GM23338 (cell line): ENCODE measurements at regions not wholly inside any gene's neighbourhood (a gene's known extent, or its start where the extent isn't known, plus 50 kb on each side); places are given as distances from the start of the nearest gene placed in this dataset.
"Not testable (repeated sequence)": the region's sequence is repeated elsewhere in the genome, so short reads cannot be mapped to it uniquely, and the experiment has no call there.

ENCODE experiments used
- ATAC-seq: fragments of 200-7000 bp; cut with Tn5 transposase; 3 replicates; pipeline ENCODE4 v1.9.1; 2020
- DNase-seq: peaks from one replicate; pipeline ENCODE4 v3.0.0-alpha.2; 2015; ENCODE audit warnings: low spot score
- H2AFZ ChIP-seq: fragments of 200-600 bp; sonication (generic); 2 replicates; pipeline ENCODE4 v1.8.0; 2016; ENCODE audit warnings: antibody characterized with exemption, mild to moderate bottlenecking, moderate library complexity
- H3F3A ChIP-seq: fragments of 200-600 bp; sonication (generic); replicated peaks from 2 replicates; pipeline ENCODE4 v1.8.0; 2017; ENCODE audit warnings: antibody characterized with exemption, mixed run types, low read depth
- H3K27ac ChIP-seq: fragments of 200-600 bp; sonication (generic); 2 replicates; pipeline ENCODE4 v1.6.1; 2016; ENCODE audit warnings: low read depth
- H3K27me3 ChIP-seq: fragments of 200-600 bp; sonication (generic); 2 replicates; pipeline ENCODE4 v1.8.0; 2016; ENCODE audit warnings: mild to moderate bottlenecking, mixed run types, moderate library complexity; ENCODE audit not compliant: insufficient read depth
- H3K36me3 ChIP-seq: fragments of 200-600 bp; sonication (generic); 2 replicates; pipeline ENCODE4 v1.8.0; 2016; ENCODE audit warnings: mild to moderate bottlenecking; ENCODE audit not compliant: insufficient read depth
- H3K4me1 ChIP-seq: fragments of 200-600 bp; sonication (generic); 2 replicates; pipeline ENCODE4 v1.8.0; 2016; ENCODE audit warnings: mild to moderate bottlenecking, moderate library complexity; ENCODE audit not compliant: insufficient read depth
- H3K4me2 ChIP-seq: fragments of 200-600 bp; sonication (generic); 2 replicates; pipeline ENCODE4 v1.7.1; 2017; ENCODE audit warnings: mixed run types
- H3K4me3 ChIP-seq: fragments of 200-600 bp; sonication (generic); 2 replicates; pipeline ENCODE4 v1.6.1; 2016; ENCODE audit warnings: mixed run types
- H3K79me2 ChIP-seq: fragments of 200-600 bp; sonication (generic); replicated peaks from 2 replicates; pipeline ENCODE4 v1.8.0; 2017; ENCODE audit warnings: mild to moderate bottlenecking; ENCODE audit not compliant: insufficient read depth
- H3K9me2 ChIP-seq: fragments of 200-600 bp; sonication (generic); 2 replicates; pipeline ENCODE4 v1.8.0; 2017; ENCODE audit not compliant: insufficient read depth
- H4K20me1 ChIP-seq: fragments of 200-600 bp; sonication (generic); replicated peaks from 2 replicates; pipeline ENCODE4 v1.8.0; 2017; ENCODE audit warnings: mild to moderate bottlenecking; ENCODE audit not compliant: insufficient read depth
- H3K27ac Mint-ChIP-seq: 2 replicates; pipeline ENCODE4 v1.8.0; 2020; ENCODE audit warnings: inconsistent platforms, mild to moderate bottlenecking, moderate library complexity, mixed read lengths
- H3K27me3 Mint-ChIP-seq: 3 replicates; pipeline ENCODE4 v1.8.0; 2022; ENCODE audit warnings: low read depth, mild to moderate bottlenecking, moderate library complexity, mixed read lengths, inconsistent platforms; ENCODE audit not compliant: insufficient read depth, poor library complexity
- H3K36me3 Mint-ChIP-seq: 3 replicates; pipeline ENCODE4 v1.8.0; 2021; ENCODE audit warnings: low read depth, mild to moderate bottlenecking, inconsistent platforms, moderate library complexity, mixed read lengths
- H3K4me1 Mint-ChIP-seq: 3 replicates; pipeline ENCODE4 v1.8.0; 2020; ENCODE audit warnings: mild to moderate bottlenecking, inconsistent platforms, mixed read lengths
- H3K4me3 Mint-ChIP-seq: 3 replicates; pipeline ENCODE4 v1.8.0; 2021; ENCODE audit warnings: moderate library complexity, mild to moderate bottlenecking, inconsistent platforms, mixed read lengths
- H3K9me3 Mint-ChIP-seq: 3 replicates; pipeline ENCODE4 v1.8.0; 2020; ENCODE audit warnings: moderate library complexity, mild to moderate bottlenecking, inconsistent platforms, mixed read lengths
- CREB1 ChIP-seq: fragments of 250-450 bp; sonication (Bioruptor Pico); IDR thresholded peaks from 2 replicates; pipeline ENCODE4 v1.5.0; 2020; ENCODE audit warnings: low read depth, mild to moderate bottlenecking, moderate library complexity
- ETS1 ChIP-seq: IDR thresholded peaks from 2 replicates; pipeline ENCODE4 v1.6.1; 2016; ENCODE audit warnings: antibody characterized with exemption
- EZH2 ChIP-seq: fragments of 200-600 bp; sonication (generic); IDR thresholded peaks from one replicate; pipeline ENCODE4 v1.8.0; 2017; ENCODE audit warnings: antibody characterized with exemption, mild to moderate bottlenecking, low read depth; ENCODE audit not compliant: unreplicated experiment
- EZH2phosphoT487 ChIP-seq: fragments of 200-600 bp; sonication (generic); IDR thresholded peaks from one replicate; pipeline ENCODE4 v1.8.1; 2018; ENCODE audit warnings: antibody characterized with exemption; ENCODE audit not compliant: unreplicated experiment
- JUNB ChIP-seq: IDR thresholded peaks from one replicate; pipeline ENCODE4 v1.6.1; 2016; ENCODE audit warnings: antibody characterized with exemption; ENCODE audit not compliant: unreplicated experiment
- NANOG ChIP-seq: IDR thresholded peaks from 2 replicates; pipeline ENCODE4 v1.6.1; 2016; ENCODE audit warnings: antibody characterized with exemption, borderline replicate concordance
- POLR2AphosphoS5 ChIP-seq: IDR thresholded peaks from 2 replicates; pipeline ENCODE4 v1.6.1; 2016; ENCODE audit warnings: antibody characterized with exemption, low read depth
- REST ChIP-seq: IDR thresholded peaks from one replicate; pipeline ENCODE4 v1.6.1; 2018; ENCODE audit warnings: antibody characterized with exemption; ENCODE audit not compliant: unreplicated experiment
- STAT1 ChIP-seq: IDR thresholded peaks from one replicate; pipeline ENCODE4 v1.6.1; 2016; ENCODE audit warnings: antibody characterized with exemption; ENCODE audit not compliant: unreplicated experiment
- ZNF114 ChIP-seq: fragments of 250-450 bp; sonication (Bioruptor Pico); IDR thresholded peaks from 2 replicates; pipeline ENCODE4 v1.5.0; 2020; ENCODE audit warnings: mild to moderate bottlenecking, moderate library complexity
- ZNF331 ChIP-seq: fragments of 250-450 bp; sonication (Bioruptor Pico); IDR thresholded peaks from 2 replicates; pipeline ENCODE4 v1.5.0; 2020; ENCODE audit warnings: low read depth, mild to moderate bottlenecking, moderate library complexity
- TF ChIP-seq, protein P1 (sequence below): fragments of 250-450 bp; sonication (Bioruptor Pico); IDR thresholded peaks from 2 replicates; pipeline ENCODE4 v1.5.0; 2020; ENCODE audit warnings: mild to moderate bottlenecking, moderate library complexity

- ATAC-seq, H3K4me3 ChIP-seq, H3K36me3 ChIP-seq, H3K79me2 ChIP-seq, H3K9me2 ChIP-seq, H3K36me3 Mint-ChIP-seq, H3K4me3 Mint-ChIP-seq, H3F3A ChIP-seq, H3K4me2 ChIP-seq, H3K4me1 Mint-ChIP-seq, H3K9me3 Mint-ChIP-seq, H2AFZ ChIP-seq, H3K27ac ChIP-seq, H3K27me3 ChIP-seq, DNase-seq, H3K27ac Mint-ChIP-seq, H3K4me1 ChIP-seq, H3K27me3 Mint-ChIP-seq, H4K20me1 ChIP-seq: not testable (repeated sequence)
Observed at GRCh38 chr12:124669271-124669721, 101.9 kb upstream of the NCOR2 start.

- H3K4me1 Mint-ChIP-seq = no peaks in the 10 kb centered on the region
- Histone ChIP-seq H3K4me1 (no peaks in the 10 kb centered on the region), H3K79me2 (no peaks in the 10 kb centered on the region), H3K4me2 (no peak overlapping the region), H3K27me3 (no peaks in the 10 kb centered on the region), H3K4me3 (no peak overlapping the region), H3F3A (peaks cover 4% of the 10 kb centered on the region; the same call in 1 of the 2 replicates), H3K36me3 (no peaks in the 10 kb centered on the region), H4K20me1 (no peaks in the 10 kb centered on the region), H2AFZ (no peak overlapping the region), H3K27ac (no peak overlapping the region), H3K9me2 (no peaks in the 10 kb centered on the region)
- peaks cover 3% of the 10 kb centered on the region; the same call in 1 of the 3 replicates for H3K9me3 Mint-ChIP-seq
- H3K4me3 Mint-ChIP-seq = no peak overlapping the region
- H3K36me3 Mint-ChIP-seq = no peaks in the 10 kb centered on the region
- no peak overlapping the region for H3K27ac Mint-ChIP-seq
- DNase-seq = no peak
- no peak for ATAC-seq
- peaks cover 6% of the 10 kb centered on the region for H3K27me3 Mint-ChIP-seq
- TF ChIP-seq ZNF331 (CRISPR knock-in tag) = no peak
- TF ChIP-seq, protein P1, sequence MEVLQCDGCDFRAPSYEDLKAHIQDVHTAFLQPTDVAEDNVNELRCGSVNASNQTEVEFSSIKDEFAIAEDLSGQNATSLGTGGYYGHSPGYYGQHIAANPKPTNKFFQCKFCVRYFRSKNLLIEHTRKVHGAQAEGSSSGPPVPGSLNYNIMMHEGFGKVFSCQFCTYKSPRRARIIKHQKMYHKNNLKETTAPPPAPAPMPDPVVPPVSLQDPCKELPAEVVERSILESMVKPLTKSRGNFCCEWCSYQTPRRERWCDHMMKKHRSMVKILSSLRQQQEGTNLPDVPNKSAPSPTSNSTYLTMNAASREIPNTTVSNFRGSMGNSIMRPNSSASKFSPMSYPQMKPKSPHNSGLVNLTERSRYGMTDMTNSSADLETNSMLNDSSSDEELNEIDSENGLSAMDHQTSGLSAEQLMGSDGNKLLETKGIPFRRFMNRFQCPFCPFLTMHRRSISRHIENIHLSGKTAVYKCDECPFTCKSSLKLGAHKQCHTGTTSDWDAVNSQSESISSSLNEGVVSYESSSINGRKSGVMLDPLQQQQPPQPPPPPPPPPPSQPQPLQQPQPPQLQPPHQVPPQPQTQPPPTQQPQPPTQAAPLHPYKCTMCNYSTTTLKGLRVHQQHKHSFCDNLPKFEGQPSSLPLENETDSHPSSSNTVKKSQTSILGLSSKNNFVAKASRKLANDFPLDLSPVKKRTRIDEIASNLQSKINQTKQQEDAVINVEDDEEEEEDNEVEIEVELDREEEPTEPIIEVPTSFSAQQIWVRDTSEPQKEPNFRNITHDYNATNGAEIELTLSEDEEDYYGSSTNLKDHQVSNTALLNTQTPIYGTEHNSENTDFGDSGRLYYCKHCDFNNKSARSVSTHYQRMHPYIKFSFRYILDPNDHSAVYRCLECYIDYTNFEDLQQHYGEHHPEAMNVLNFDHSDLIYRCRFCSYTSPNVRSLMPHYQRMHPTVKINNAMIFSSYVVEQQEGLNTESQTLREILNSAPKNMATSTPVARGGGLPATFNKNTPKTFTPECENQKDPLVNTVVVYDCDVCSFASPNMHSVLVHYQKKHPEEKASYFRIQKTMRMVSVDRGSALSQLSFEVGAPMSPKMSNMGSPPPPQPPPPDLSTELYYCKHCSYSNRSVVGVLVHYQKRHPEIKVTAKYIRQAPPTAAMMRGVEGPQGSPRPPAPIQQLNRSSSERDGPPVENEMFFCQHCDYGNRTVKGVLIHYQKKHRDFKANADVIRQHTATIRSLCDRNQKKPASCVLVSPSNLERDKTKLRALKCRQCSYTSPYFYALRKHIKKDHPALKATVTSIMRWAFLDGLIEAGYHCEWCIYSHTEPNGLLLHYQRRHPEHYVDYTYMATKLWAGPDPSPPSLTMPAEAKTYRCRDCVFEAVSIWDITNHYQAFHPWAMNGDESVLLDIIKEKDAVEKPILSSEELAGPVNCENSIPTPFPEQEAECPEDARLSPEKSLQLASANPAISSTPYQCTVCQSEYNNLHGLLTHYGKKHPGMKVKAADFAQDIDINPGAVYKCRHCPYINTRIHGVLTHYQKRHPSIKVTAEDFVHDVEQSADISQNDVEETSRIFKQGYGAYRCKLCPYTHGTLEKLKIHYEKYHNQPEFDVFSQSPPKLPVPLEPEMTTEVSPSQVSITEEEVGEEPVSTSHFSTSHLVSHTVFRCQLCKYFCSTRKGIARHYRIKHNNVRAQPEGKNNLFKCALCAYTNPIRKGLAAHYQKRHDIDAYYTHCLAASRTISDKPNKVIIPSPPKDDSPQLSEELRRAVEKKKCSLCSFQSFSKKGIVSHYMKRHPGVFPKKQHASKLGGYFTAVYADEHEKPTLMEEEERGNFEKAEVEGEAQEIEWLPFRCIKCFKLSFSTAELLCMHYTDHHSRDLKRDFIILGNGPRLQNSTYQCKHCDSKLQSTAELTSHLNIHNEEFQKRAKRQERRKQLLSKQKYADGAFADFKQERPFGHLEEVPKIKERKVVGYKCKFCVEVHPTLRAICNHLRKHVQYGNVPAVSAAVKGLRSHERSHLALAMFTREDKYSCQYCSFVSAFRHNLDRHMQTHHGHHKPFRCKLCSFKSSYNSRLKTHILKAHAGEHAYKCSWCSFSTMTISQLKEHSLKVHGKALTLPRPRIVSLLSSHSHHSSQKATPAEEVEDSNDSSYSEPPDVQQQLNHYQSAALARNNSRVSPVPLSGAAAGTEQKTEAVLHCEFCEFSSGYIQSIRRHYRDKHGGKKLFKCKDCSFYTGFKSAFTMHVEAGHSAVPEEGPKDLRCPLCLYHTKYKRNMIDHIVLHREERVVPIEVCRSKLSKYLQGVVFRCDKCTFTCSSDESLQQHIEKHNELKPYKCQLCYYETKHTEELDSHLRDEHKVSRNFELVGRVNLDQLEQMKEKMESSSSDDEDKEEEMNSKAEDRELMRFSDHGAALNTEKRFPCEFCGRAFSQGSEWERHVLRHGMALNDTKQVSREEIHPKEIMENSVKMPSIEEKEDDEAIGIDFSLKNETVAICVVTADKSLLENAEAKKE = no peak
- no peak for TF ChIP-seq REST
- no peak for TF ChIP-seq ETS1
- TF ChIP-seq EZH2 = no peak
- TF ChIP-seq NANOG = no peak
- no peak for TF ChIP-seq POLR2AphosphoS5
- TF ChIP-seq CREB1 (CRISPR knock-in tag) = no peak
- TF ChIP-seq ZNF114 (CRISPR knock-in tag) = no peak
- no peak for TF ChIP-seq EZH2phosphoT487
- no peak for TF ChIP-seq STAT1
- TF ChIP-seq JUNB = no peak
Observed at GRCh38 chr12:124668602-124669001, 101.2 kb upstream of the NCOR2 start.
